ENCODE measurements at regions not wholly inside any gene's neighbourhood (a gene's known extent, or its start where the extent isn't known, plus 50 kb on each side); places are given as distances from the start of the nearest gene placed in this dataset.

- no peak for TF ChIP-seq CTCF (IDR thresholded peaks at IDR 0.05)
- TF ChIP-seq POLR2A (IDR thresholded peaks at IDR 0.05) = no peak
Measured at GRCh38 chr11:87444993-87445392, 407.3 kb downstream of the TMEM135 start.

Measured in Peyer's patch (tissue), 4 donors.